H1 (cell line): ENCODE measurements at regions not wholly inside any gene's neighbourhood (a gene's known extent, or its start where the extent isn't known, plus 50 kb on each side); places are given as distances from the start of the nearest gene placed in this dataset.

Experiments used
- CHD2 ChIP-seq: IDR thresholded peaks from 2 replicates; pipeline ENCODE4 v1.6.1; 2012; ENCODE audit warnings: low read length, improper control_type of control experiment
- GTF2F1 ChIP-seq: IDR thresholded peaks from 2 replicates; pipeline ENCODE4 v1.6.1; 2012; ENCODE audit warnings: low read depth, low read length, improper control_type of control experiment, borderline replicate concordance
- HDAC6 ChIP-seq: IDR thresholded peaks from one replicate; pipeline ENCODE4 v1.7.1; 2012; ENCODE audit warnings: low read depth, mild to moderate bottlenecking, inconsistent platforms, low read length, moderate library complexity
- MAFK ChIP-seq: IDR thresholded peaks from 2 replicates; pipeline ENCODE4 v1.6.1; 2012; ENCODE audit warnings: low read depth, mild to moderate bottlenecking, improper control_type of control experiment, low read length
- POU5F1 ChIP-seq: IDR thresholded peaks from 2 replicates; pipeline ENCODE4 v1.6.1; 2011; ENCODE audit warnings: low read depth, mild to moderate bottlenecking, low read length, moderate library complexity
- TF ChIP-seq, protein P1 (sequence below): fragments of 300-600 bp; sonication (generic); IDR thresholded peaks from 2 replicates; pipeline ENCODE4 v1.7.1; 2012; ENCODE audit warnings: low read length, moderate library complexity, mild to moderate bottlenecking, inconsistent platforms; ENCODE audit not compliant: insufficient replicate concordance
- TF ChIP-seq, protein P2 (sequence below): IDR thresholded peaks from 2 replicates; pipeline ENCODE4 v1.6.1; 2012; ENCODE audit warnings: low read length, inconsistent platforms
- TF ChIP-seq, protein P3 (sequence below), 3 experiments: IDR thresholded peaks; 1 replicate in 2 of 3; 2 replicates in 1 of 3; pipeline versions ENCODE4 v1.5.1 to v1.6.1; 2011; ENCODE audit warnings: low read length in 3 of 3, mild to moderate bottlenecking in 3 of 3, inconsistent platforms in 2 of 3, low read depth in 1 of 3, moderate library complexity in 1 of 3; ENCODE audit not compliant: insufficient read depth in 1 of 3; ENCODE audit errors: control extremely low read depth in 1 of 3

DNA sequence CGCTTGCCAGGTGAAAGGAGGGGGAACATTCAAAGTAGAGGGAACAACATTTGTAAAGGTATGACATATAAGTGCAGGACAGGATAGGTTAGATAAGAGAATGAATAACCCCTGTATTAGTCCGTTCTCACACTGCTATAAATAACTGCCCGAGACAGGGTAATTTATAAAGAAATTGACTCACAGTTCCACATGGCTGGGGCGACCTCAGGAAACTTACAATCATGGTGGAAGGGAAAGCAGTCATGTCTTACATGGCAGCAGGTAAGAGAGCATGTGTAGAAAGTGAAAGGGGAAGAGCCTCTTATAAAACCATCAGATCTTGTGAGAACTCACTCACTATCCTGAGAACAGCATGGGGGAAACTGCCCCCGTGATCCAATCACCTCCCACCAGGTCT lies 223.8 kb downstream of the SOX9 start (continued):
- TF ChIP-seq, protein P1, sequence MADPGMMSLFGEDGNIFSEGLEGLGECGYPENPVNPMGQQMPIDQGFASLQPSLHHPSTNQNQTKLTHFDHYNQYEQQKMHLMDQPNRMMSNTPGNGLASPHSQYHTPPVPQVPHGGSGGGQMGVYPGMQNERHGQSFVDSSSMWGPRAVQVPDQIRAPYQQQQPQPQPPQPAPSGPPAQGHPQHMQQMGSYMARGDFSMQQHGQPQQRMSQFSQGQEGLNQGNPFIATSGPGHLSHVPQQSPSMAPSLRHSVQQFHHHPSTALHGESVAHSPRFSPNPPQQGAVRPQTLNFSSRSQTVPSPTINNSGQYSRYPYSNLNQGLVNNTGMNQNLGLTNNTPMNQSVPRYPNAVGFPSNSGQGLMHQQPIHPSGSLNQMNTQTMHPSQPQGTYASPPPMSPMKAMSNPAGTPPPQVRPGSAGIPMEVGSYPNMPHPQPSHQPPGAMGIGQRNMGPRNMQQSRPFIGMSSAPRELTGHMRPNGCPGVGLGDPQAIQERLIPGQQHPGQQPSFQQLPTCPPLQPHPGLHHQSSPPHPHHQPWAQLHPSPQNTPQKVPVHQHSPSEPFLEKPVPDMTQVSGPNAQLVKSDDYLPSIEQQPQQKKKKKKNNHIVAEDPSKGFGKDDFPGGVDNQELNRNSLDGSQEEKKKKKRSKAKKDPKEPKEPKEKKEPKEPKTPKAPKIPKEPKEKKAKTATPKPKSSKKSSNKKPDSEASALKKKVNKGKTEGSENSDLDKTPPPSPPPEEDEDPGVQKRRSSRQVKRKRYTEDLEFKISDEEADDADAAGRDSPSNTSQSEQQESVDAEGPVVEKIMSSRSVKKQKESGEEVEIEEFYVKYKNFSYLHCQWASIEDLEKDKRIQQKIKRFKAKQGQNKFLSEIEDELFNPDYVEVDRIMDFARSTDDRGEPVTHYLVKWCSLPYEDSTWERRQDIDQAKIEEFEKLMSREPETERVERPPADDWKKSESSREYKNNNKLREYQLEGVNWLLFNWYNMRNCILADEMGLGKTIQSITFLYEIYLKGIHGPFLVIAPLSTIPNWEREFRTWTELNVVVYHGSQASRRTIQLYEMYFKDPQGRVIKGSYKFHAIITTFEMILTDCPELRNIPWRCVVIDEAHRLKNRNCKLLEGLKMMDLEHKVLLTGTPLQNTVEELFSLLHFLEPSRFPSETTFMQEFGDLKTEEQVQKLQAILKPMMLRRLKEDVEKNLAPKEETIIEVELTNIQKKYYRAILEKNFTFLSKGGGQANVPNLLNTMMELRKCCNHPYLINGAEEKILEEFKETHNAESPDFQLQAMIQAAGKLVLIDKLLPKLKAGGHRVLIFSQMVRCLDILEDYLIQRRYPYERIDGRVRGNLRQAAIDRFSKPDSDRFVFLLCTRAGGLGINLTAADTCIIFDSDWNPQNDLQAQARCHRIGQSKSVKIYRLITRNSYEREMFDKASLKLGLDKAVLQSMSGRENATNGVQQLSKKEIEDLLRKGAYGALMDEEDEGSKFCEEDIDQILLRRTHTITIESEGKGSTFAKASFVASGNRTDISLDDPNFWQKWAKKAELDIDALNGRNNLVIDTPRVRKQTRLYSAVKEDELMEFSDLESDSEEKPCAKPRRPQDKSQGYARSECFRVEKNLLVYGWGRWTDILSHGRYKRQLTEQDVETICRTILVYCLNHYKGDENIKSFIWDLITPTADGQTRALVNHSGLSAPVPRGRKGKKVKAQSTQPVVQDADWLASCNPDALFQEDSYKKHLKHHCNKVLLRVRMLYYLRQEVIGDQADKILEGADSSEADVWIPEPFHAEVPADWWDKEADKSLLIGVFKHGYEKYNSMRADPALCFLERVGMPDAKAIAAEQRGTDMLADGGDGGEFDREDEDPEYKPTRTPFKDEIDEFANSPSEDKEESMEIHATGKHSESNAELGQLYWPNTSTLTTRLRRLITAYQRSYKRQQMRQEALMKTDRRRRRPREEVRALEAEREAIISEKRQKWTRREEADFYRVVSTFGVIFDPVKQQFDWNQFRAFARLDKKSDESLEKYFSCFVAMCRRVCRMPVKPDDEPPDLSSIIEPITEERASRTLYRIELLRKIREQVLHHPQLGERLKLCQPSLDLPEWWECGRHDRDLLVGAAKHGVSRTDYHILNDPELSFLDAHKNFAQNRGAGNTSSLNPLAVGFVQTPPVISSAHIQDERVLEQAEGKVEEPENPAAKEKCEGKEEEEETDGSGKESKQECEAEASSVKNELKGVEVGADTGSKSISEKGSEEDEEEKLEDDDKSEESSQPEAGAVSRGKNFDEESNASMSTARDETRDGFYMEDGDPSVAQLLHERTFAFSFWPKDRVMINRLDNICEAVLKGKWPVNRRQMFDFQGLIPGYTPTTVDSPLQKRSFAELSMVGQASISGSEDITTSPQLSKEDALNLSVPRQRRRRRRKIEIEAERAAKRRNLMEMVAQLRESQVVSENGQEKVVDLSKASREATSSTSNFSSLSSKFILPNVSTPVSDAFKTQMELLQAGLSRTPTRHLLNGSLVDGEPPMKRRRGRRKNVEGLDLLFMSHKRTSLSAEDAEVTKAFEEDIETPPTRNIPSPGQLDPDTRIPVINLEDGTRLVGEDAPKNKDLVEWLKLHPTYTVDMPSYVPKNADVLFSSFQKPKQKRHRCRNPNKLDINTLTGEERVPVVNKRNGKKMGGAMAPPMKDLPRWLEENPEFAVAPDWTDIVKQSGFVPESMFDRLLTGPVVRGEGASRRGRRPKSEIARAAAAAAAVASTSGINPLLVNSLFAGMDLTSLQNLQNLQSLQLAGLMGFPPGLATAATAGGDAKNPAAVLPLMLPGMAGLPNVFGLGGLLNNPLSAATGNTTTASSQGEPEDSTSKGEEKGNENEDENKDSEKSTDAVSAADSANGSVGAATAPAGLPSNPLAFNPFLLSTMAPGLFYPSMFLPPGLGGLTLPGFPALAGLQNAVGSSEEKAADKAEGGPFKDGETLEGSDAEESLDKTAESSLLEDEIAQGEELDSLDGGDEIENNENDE: no peak
- TF ChIP-seq MAFK: no peak
- TF ChIP-seq, protein P2, sequence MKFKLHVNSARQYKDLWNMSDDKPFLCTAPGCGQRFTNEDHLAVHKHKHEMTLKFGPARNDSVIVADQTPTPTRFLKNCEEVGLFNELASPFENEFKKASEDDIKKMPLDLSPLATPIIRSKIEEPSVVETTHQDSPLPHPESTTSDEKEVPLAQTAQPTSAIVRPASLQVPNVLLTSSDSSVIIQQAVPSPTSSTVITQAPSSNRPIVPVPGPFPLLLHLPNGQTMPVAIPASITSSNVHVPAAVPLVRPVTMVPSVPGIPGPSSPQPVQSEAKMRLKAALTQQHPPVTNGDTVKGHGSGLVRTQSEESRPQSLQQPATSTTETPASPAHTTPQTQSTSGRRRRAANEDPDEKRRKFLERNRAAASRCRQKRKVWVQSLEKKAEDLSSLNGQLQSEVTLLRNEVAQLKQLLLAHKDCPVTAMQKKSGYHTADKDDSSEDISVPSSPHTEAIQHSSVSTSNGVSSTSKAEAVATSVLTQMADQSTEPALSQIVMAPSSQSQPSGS: no peak
- TF ChIP-seq CHD2: no peak
- no peak for TF ChIP-seq POU5F1
- TF ChIP-seq GTF2F1: no peak
- TF ChIP-seq, protein P3, sequence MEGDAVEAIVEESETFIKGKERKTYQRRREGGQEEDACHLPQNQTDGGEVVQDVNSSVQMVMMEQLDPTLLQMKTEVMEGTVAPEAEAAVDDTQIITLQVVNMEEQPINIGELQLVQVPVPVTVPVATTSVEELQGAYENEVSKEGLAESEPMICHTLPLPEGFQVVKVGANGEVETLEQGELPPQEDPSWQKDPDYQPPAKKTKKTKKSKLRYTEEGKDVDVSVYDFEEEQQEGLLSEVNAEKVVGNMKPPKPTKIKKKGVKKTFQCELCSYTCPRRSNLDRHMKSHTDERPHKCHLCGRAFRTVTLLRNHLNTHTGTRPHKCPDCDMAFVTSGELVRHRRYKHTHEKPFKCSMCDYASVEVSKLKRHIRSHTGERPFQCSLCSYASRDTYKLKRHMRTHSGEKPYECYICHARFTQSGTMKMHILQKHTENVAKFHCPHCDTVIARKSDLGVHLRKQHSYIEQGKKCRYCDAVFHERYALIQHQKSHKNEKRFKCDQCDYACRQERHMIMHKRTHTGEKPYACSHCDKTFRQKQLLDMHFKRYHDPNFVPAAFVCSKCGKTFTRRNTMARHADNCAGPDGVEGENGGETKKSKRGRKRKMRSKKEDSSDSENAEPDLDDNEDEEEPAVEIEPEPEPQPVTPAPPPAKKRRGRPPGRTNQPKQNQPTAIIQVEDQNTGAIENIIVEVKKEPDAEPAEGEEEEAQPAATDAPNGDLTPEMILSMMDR (IDR thresholded peaks at IDR 0.05; ENCODE audit: control extremely low read depth in 1 of 3, insufficient read depth in 1 of 3, low read depth in 1 of 3, low read length in 3 of 3): no peak
- no peak for TF ChIP-seq HDAC6
